ENCODE measurements at regions not wholly inside any gene's neighbourhood (a gene's known extent, or its start where the extent isn't known, plus 50 kb on each side); places are given as distances from the start of the nearest gene placed in this dataset.

GRCh38 chr2:204445149-204445548 is 100.1 kb upstream of the PARD3B start:
- H3K9me3 Mint-ChIP-seq, result peaks cover 16% of the 10 kb centered on the region
- H3K36me3 Mint-ChIP-seq, result no peaks in the 10 kb centered on the region
- DNase-seq (ENCODE audit: low spot score), result no peak
- ATAC-seq, result no peak
- peaks cover 0 to 3% of the 10 kb centered on the region in 2 donors for H3K27me3 Mint-ChIP-seq
- no peak overlapping the region for H3K4me3 Mint-ChIP-seq
- H3K27ac Mint-ChIP-seq, result no peak overlapping the region
- H3K4me1 Mint-ChIP-seq (ENCODE audit: low read depth in 2 of 2), result no peaks in the 10 kb centered on the region

- H3K36me3 Mint-ChIP-seq, result no peaks in the 10 kb centered on the region
- no peaks in the 10 kb centered on the region for H3K4me1 Mint-ChIP-seq (ENCODE audit: low read depth in 2 of 2)
- ATAC-seq (no peak), DNase-seq (ENCODE audit: low spot score) (no peak)
- H3K9me3 Mint-ChIP-seq, result peaks cover 16% of the 10 kb centered on the region
- peaks cover 0 to 3% of the 10 kb centered on the region in 2 donors for H3K27me3 Mint-ChIP-seq
- H3K4me3 Mint-ChIP-seq, result no peak overlapping the region
- no peak overlapping the region for H3K27ac Mint-ChIP-seq
Observed at GRCh38 chr2:204447722-204448121, 97.6 kb upstream of the PARD3B start.

- Mint-ChIP-seq H3K9me3 (peaks cover 11% of the 10 kb centered on the region), H3K36me3 (no peaks in the 10 kb centered on the region), H3K4me1 (ENCODE audit: low read depth in 2 of 2) (no peaks in the 10 kb centered on the region), H3K27ac (no peak overlapping the region), H3K27me3 (no peaks in the 10 kb centered on the region), H3K4me3 (no peak overlapping the region)
- ATAC-seq (no peak), DNase-seq (ENCODE audit: low spot score) (no peak)
Observed at GRCh38 chr2:204449977-204450376, 95.3 kb upstream of the PARD3B start.

- Mint-ChIP-seq H3K4me1 (ENCODE audit: low read depth in 2 of 2) (no peaks in the 10 kb centered on the region), H3K27me3 (no peaks in the 10 kb centered on the region)
- no peak for ATAC-seq
Observed at GRCh38 chr2:204451766-204452165, 93.5 kb upstream of the PARD3B start.

GRCh38 chr2:204452464-204453023 is 92.7 kb upstream of the PARD3B start:
- no peaks in the 10 kb centered on the region for H3K4me1 Mint-ChIP-seq (ENCODE audit: low read depth in 2 of 2)
- ATAC-seq (no peak), DNase-seq (ENCODE audit: low spot score) (no peak)
- no peak overlapping the region for H3K27ac Mint-ChIP-seq
- H3K36me3 Mint-ChIP-seq, result no peaks in the 10 kb centered on the region
- H3K4me3 Mint-ChIP-seq, result no peak overlapping the region
- no peaks in the 10 kb centered on the region for H3K27me3 Mint-ChIP-seq
- no peaks in the 10 kb centered on the region for H3K9me3 Mint-ChIP-seq

More at GRCh38 chr2:204451766-204452165, 93.5 kb upstream of the PARD3B start:
- H3K27ac Mint-ChIP-seq, result no peak overlapping the region
- no peak overlapping the region for H3K4me3 Mint-ChIP-seq
- H3K9me3 Mint-ChIP-seq, result peaks cover 2% of the 10 kb centered on the region
- DNase-seq (ENCODE audit: low spot score), result no peak
- H3K36me3 Mint-ChIP-seq, result no peaks in the 10 kb centered on the region

- Mint-ChIP-seq H3K27ac (no peak overlapping the region), H3K36me3 (no peaks in the 10 kb centered on the region), H3K4me3 (no peak overlapping the region), H3K27me3 (peaks cover 0 to 2% of the 10 kb centered on the region in 2 donors), H3K4me1 (ENCODE audit: low read depth in 2 of 2) (no peaks in the 10 kb centered on the region), H3K9me3 (peaks cover 2% of the 10 kb centered on the region)
- ATAC-seq (no peak), DNase-seq (ENCODE audit: low spot score) (no peak)
Observed at GRCh38 chr2:204453730-204454167, 91.5 kb upstream of the PARD3B start.

- H3K27me3 Mint-ChIP-seq, result peaks cover 0 to 2% of the 10 kb centered on the region in 2 donors
- no peak overlapping the region for H3K27ac Mint-ChIP-seq
- no peaks in the 10 kb centered on the region for H3K4me1 Mint-ChIP-seq (ENCODE audit: low read depth in 2 of 2)
- H3K9me3 Mint-ChIP-seq, result peaks cover 2% of the 10 kb centered on the region
- H3K36me3 Mint-ChIP-seq, result no peaks in the 10 kb centered on the region
- ATAC-seq (peak in 1 of 2 donors; percentile 24), DNase-seq (ENCODE audit: low spot score) (no peak)
- H3K4me3 Mint-ChIP-seq, result no peak overlapping the region
Observed at GRCh38 chr2:204454672-204455380, 90.4 kb upstream of the PARD3B start.

GRCh38 chr2:204468746-204469429 is 76.4 kb upstream of the PARD3B start:
- H3K9me3 Mint-ChIP-seq, result no peaks in the 10 kb centered on the region
- DNase-seq (ENCODE audit: low spot score), result no peak
- no peaks in the 10 kb centered on the region for H3K36me3 Mint-ChIP-seq
- H3K4me1 Mint-ChIP-seq (ENCODE audit: low read depth in 2 of 2), result no peaks in the 10 kb centered on the region
- H3K4me3 Mint-ChIP-seq, result no peak overlapping the region
- no peak for ATAC-seq
- H3K27ac Mint-ChIP-seq, result no peak overlapping the region
- peaks cover 0 to 7% of the 10 kb centered on the region in 2 donors for H3K27me3 Mint-ChIP-seq

- H3K9me3 Mint-ChIP-seq, result no peaks in the 10 kb centered on the region
- H3K4me3 Mint-ChIP-seq, result no peak overlapping the region
- ATAC-seq (no peak), DNase-seq (ENCODE audit: low spot score) (no peak)
- H3K36me3 Mint-ChIP-seq, result no peaks in the 10 kb centered on the region
- peaks cover 0 to 7% of the 10 kb centered on the region in 2 donors for H3K27me3 Mint-ChIP-seq
- no peak overlapping the region for H3K27ac Mint-ChIP-seq
- no peaks in the 10 kb centered on the region for H3K4me1 Mint-ChIP-seq (ENCODE audit: low read depth in 2 of 2)
Observed at GRCh38 chr2:204470178-204470620, 75.1 kb upstream of the PARD3B start.

GRCh38 chr2:204470621-204471196 is 74.6 kb upstream of the PARD3B start:
- Mint-ChIP-seq H3K4me1 (ENCODE audit: low read depth in 2 of 2) (no peaks in the 10 kb centered on the region), H3K36me3 (no peaks in the 10 kb centered on the region), H3K4me3 (no peak overlapping the region), H3K9me3 (no peaks in the 10 kb centered on the region), H3K27ac (no peak overlapping the region), H3K27me3 (peaks cover 0 to 7% of the 10 kb centered on the region in 2 donors)
- DNase-seq (ENCODE audit: low spot score) (no peak), ATAC-seq (no peak)

- DNase-seq (ENCODE audit: low spot score), result no peak
Observed at GRCh38 chr2:204472375-204472774, 72.9 kb upstream of the PARD3B start.

GRCh38 chr2:204473224-204473623 is 72.1 kb upstream of the PARD3B start:
- H3K9me3 Mint-ChIP-seq, result no peaks in the 10 kb centered on the region
- H3K4me1 Mint-ChIP-seq (ENCODE audit: low read depth in 2 of 2), result no peaks in the 10 kb centered on the region
- ATAC-seq (no peak), DNase-seq (ENCODE audit: low spot score) (no peak)
- H3K4me3 Mint-ChIP-seq, result no peak overlapping the region
- peaks cover 0 to 7% of the 10 kb centered on the region in 2 donors for H3K27me3 Mint-ChIP-seq
- no peaks in the 10 kb centered on the region for H3K36me3 Mint-ChIP-seq
- no peak overlapping the region for H3K27ac Mint-ChIP-seq

More at GRCh38 chr2:204472375-204472774, 72.9 kb upstream of the PARD3B start:
- Mint-ChIP-seq H3K27me3 (peaks cover 0 to 7% of the 10 kb centered on the region in 2 donors), H3K27ac (no peak overlapping the region), H3K9me3 (no peaks in the 10 kb centered on the region), H3K4me1 (ENCODE audit: low read depth in 2 of 2) (no peaks in the 10 kb centered on the region), H3K36me3 (no peaks in the 10 kb centered on the region), H3K4me3 (no peak overlapping the region)
- ATAC-seq, result no peak

- H3K36me3 Mint-ChIP-seq, result no peaks in the 10 kb centered on the region
- H3K27me3 Mint-ChIP-seq, result peaks cover 0 to 7% of the 10 kb centered on the region in 2 donors
- H3K4me1 Mint-ChIP-seq (ENCODE audit: low read depth in 2 of 2), result no peaks in the 10 kb centered on the region
- H3K4me3 Mint-ChIP-seq, result no peak overlapping the region
- H3K9me3 Mint-ChIP-seq, result no peaks in the 10 kb centered on the region
- no peak for ATAC-seq
- no peak overlapping the region for H3K27ac Mint-ChIP-seq
- DNase-seq (ENCODE audit: low spot score), result no peak
Observed at GRCh38 chr2:204475399-204475798, 69.9 kb upstream of the PARD3B start.
